Neural cell (in vitro differentiated cells): ENCODE measurements at regions not wholly inside any gene's neighbourhood (a gene's known extent, or its start where the extent isn't known, plus 50 kb on each side); places are given as distances from the start of the nearest gene placed in this dataset.

Experiments used
- H2AFZ ChIP-seq: fragments of 200-600, 300-800 bp; sonication (generic), shearing (Covaris generic); 2 replicates; pipeline ENCODE4 v1.6.0; 2014; ENCODE audit warnings: low read depth, mild to moderate bottlenecking, antibody characterized with exemption, low read length, moderate library complexity
- H3F3A ChIP-seq: fragments of 200-600 bp; shearing (Covaris generic); 2 replicates; pipeline ENCODE4 v1.6.1; 2016; ENCODE audit warnings: mild to moderate bottlenecking, moderate library complexity, mixed read lengths, antibody characterized with exemption, low read length; ENCODE audit not compliant: insufficient read depth, poor library complexity, severe bottlenecking
- H3K27ac ChIP-seq: fragments of 200-600, 300-800 bp; sonication (generic), shearing (Covaris generic); 2 replicates; pipeline ENCODE4 v1.5.1; 2014; ENCODE audit warnings: mild to moderate bottlenecking, low read length, moderate library complexity
- H3K27me3 ChIP-seq: fragments of 300-800, 200-600 bp; sonication (generic), shearing (Covaris generic); 2 replicates; pipeline ENCODE4 v1.6.0; 2014; ENCODE audit warnings: mild to moderate bottlenecking, low read depth, low read length, moderate library complexity; ENCODE audit not compliant: insufficient read depth
- H3K36me3 ChIP-seq: fragments of 300-800, 200-600 bp; sonication (generic), shearing (Covaris generic); 2 replicates; pipeline ENCODE4 v1.5.1; 2014; ENCODE audit warnings: mild to moderate bottlenecking, antibody characterized with exemption, low read length, moderate library complexity; ENCODE audit not compliant: insufficient read depth
- H3K4me2 ChIP-seq: fragments of 300-800, 200-600 bp; sonication (generic), shearing (Covaris generic); 2 replicates; pipeline ENCODE4 v1.6.0; 2014; ENCODE audit warnings: mild to moderate bottlenecking, low read length
- H3K4me3 ChIP-seq: fragments of 300-800, 200-600 bp; sonication (generic), shearing (Covaris generic); 2 replicates; pipeline ENCODE4 v1.5.1; 2014; ENCODE audit warnings: mild to moderate bottlenecking, low read length, moderate library complexity
- H3K79me2 ChIP-seq: fragments of 200-600 bp; shearing (Covaris generic); replicated peaks from 2 replicates; pipeline ENCODE4 v1.6.0; 2014; ENCODE audit warnings: mild to moderate bottlenecking, low read length, moderate library complexity; ENCODE audit not compliant: insufficient read depth
- H3K9ac ChIP-seq: fragments of 300-800, 200-600 bp; sonication (generic), shearing (Covaris generic); 2 replicates; pipeline ENCODE4 v1.6.1; 2016; ENCODE audit warnings: mild to moderate bottlenecking, low read length, mixed read lengths
- H3K9me2 ChIP-seq: fragments of 200-600 bp; shearing (Covaris generic); 2 replicates; pipeline ENCODE4 v1.6.1; 2016; ENCODE audit warnings: mild to moderate bottlenecking, low read length, mixed read lengths; ENCODE audit not compliant: insufficient read depth
- H3K9me3 ChIP-seq: fragments of 200-600, 300-800 bp; sonication (generic), shearing (Covaris generic); 2 replicates; pipeline ENCODE4 v1.6.1; 2016; ENCODE audit warnings: mild to moderate bottlenecking, mixed run types, low read length, moderate library complexity, mixed read lengths
- H4K20me1 ChIP-seq: fragments of 200-600 bp; shearing (Covaris generic); 2 replicates; pipeline ENCODE4 v1.6.1; 2016; ENCODE audit warnings: mild to moderate bottlenecking, mixed run types; ENCODE audit not compliant: insufficient read depth
- EP300 ChIP-seq: fragments of 450-650 bp; conservative IDR thresholded peaks from 2 replicates; pipeline ENCODE4 v1.6.1; 2014; ENCODE audit warnings: antibody characterized with exemption, mild to moderate bottlenecking, moderate library complexity; ENCODE audit not compliant: poor library complexity, severe bottlenecking
- EZH2 ChIP-seq: fragments of 200-600, 300-800 bp; shearing (Covaris generic), sonication (generic); IDR thresholded peaks from 2 replicates; pipeline ENCODE4 v1.6.1; 2014; ENCODE audit warnings: antibody characterized with exemption, low read length, borderline replicate concordance, mild to moderate bottlenecking; ENCODE audit not compliant: insufficient read depth, poor library complexity, severe bottlenecking
- MXI1 ChIP-seq: fragments of 450-650 bp; conservative IDR thresholded peaks from 2 replicates; pipeline ENCODE4 v1.6.1; 2014; ENCODE audit warnings: antibody characterized with exemption, mild to moderate bottlenecking; ENCODE audit not compliant: poor library complexity, severe bottlenecking
- POLR2AphosphoS5 ChIP-seq: IDR thresholded peaks from 2 replicates; pipeline ENCODE4 v1.6.1; 2012
- RAD21 ChIP-seq: fragments of 450-650 bp; conservative IDR thresholded peaks from 2 replicates; pipeline ENCODE4 v1.6.1; 2014; ENCODE audit warnings: antibody characterized with exemption, mild to moderate bottlenecking, moderate library complexity
- SMC3 ChIP-seq: fragments of 450-650 bp; conservative IDR thresholded peaks from 2 replicates; pipeline ENCODE4 v1.6.1; 2014; ENCODE audit warnings: antibody characterized with exemption, mild to moderate bottlenecking, moderate library complexity; ENCODE audit not compliant: poor library complexity
- TAF1 ChIP-seq: IDR thresholded peaks from 2 replicates; pipeline ENCODE4 v1.6.1; 2012; ENCODE audit warnings: low read depth
- TF ChIP-seq, protein P1 (sequence below): fragments of 450-650 bp; IDR thresholded peaks from 2 replicates; pipeline ENCODE4 v1.5.1; 2014; ENCODE audit warnings: antibody characterized with exemption, mild to moderate bottlenecking, moderate library complexity; ENCODE audit not compliant: poor library complexity, severe bottlenecking
- TF ChIP-seq, protein P2 (sequence below): IDR thresholded peaks from 2 replicates; pipeline ENCODE4 v1.6.1; 2012; ENCODE audit warnings: borderline replicate concordance

DNA sequence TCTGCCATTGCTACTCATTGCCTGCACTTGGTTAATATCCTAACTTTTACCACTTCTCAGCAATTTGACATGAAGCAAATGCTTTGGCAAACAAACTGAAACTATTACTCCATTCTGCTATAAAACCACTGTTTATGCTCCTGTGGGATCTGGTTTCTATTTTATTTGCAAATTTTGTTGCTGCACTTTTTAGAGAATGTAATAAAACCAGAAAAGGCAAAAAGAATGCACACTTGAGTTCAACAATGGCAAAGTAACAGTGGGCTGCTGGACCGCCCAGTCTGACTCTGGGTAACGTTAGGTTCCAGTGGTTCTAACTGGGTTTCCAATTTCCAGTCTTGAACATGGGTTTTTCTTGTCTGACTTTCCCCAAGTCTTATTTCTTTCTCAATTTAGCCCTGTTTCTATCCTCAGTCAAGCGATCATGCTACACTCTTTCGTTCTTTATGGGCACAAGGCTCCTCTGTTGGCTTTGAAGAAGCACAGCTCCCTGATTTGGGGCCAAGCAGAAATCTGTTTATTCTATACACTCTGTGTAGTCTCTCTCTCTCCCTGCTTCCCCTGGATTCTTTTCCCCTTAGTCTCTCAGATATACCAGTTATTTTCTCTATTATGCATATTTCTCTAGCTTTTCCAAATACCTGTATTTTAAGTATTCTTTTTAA is 129.2 kb upstream of the FAM3C start:
- Histone ChIP-seq H3K4me3 (no peak overlapping the region), H2AFZ (no peak overlapping the region), H3K9ac (no peak overlapping the region), H3F3A (no peaks in the 10 kb centered on the region), H3K9me3 (no peaks in the 10 kb centered on the region), H3K9me2 (no peaks in the 10 kb centered on the region), H3K27me3 (no peaks in the 10 kb centered on the region), H3K79me2 (no peaks in the 10 kb centered on the region), H3K4me2 (no peak overlapping the region), H4K20me1 (no peaks in the 10 kb centered on the region), H3K27ac (no peak overlapping the region), H3K36me3 (no peaks in the 10 kb centered on the region)
- TF ChIP-seq, protein P1, sequence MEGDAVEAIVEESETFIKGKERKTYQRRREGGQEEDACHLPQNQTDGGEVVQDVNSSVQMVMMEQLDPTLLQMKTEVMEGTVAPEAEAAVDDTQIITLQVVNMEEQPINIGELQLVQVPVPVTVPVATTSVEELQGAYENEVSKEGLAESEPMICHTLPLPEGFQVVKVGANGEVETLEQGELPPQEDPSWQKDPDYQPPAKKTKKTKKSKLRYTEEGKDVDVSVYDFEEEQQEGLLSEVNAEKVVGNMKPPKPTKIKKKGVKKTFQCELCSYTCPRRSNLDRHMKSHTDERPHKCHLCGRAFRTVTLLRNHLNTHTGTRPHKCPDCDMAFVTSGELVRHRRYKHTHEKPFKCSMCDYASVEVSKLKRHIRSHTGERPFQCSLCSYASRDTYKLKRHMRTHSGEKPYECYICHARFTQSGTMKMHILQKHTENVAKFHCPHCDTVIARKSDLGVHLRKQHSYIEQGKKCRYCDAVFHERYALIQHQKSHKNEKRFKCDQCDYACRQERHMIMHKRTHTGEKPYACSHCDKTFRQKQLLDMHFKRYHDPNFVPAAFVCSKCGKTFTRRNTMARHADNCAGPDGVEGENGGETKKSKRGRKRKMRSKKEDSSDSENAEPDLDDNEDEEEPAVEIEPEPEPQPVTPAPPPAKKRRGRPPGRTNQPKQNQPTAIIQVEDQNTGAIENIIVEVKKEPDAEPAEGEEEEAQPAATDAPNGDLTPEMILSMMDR, result no peak
- TF ChIP-seq TAF1, result no peak
- TF ChIP-seq, protein P2, sequence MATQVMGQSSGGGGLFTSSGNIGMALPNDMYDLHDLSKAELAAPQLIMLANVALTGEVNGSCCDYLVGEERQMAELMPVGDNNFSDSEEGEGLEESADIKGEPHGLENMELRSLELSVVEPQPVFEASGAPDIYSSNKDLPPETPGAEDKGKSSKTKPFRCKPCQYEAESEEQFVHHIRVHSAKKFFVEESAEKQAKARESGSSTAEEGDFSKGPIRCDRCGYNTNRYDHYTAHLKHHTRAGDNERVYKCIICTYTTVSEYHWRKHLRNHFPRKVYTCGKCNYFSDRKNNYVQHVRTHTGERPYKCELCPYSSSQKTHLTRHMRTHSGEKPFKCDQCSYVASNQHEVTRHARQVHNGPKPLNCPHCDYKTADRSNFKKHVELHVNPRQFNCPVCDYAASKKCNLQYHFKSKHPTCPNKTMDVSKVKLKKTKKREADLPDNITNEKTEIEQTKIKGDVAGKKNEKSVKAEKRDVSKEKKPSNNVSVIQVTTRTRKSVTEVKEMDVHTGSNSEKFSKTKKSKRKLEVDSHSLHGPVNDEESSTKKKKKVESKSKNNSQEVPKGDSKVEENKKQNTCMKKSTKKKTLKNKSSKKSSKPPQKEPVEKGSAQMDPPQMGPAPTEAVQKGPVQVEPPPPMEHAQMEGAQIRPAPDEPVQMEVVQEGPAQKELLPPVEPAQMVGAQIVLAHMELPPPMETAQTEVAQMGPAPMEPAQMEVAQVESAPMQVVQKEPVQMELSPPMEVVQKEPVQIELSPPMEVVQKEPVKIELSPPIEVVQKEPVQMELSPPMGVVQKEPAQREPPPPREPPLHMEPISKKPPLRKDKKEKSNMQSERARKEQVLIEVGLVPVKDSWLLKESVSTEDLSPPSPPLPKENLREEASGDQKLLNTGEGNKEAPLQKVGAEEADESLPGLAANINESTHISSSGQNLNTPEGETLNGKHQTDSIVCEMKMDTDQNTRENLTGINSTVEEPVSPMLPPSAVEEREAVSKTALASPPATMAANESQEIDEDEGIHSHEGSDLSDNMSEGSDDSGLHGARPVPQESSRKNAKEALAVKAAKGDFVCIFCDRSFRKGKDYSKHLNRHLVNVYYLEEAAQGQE, result no peak

DNA sequence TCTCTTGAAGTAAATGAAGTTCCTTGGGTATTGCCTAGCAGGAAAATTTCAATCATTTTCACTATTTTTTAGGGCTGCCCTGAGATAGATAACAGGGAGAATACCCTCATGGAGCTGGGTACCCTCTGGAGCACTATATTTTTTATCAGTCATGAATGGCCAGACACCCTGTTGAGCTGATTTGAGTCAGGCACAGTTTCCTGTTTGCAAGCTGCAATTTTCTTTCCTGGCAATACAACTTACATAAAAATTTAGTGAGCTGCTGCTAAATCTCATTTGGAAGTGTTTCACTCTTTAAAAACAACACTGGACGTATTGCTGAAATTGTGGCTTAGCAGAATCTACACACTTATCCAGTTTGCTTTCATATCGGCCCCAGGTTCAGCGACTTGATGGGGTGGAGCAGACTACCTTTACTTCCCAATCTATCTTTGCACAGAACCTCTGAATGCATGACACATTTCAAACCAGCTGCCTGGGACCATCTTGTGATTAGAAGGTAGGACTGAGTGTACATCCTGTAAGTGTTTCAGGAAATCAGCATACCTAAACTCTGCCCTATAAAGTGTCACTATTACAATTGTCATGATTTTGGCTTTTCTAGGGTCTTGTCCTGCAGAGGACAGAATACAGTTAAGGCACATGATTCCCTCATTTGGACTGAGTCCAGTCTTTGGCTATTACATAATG is 125.7 kb upstream of the FAM3C start:
- no peaks in the 10 kb centered on the region for H3K9me3 ChIP-seq
- no peaks in the 10 kb centered on the region for H4K20me1 ChIP-seq
- no peak overlapping the region for H3K4me3 ChIP-seq
- no peak overlapping the region for H3K27ac ChIP-seq
- H3K79me2 ChIP-seq, result no peaks in the 10 kb centered on the region
- no peaks in the 10 kb centered on the region for H3F3A ChIP-seq
- no peak overlapping the region for H3K9ac ChIP-seq
- H3K36me3 ChIP-seq, result no peaks in the 10 kb centered on the region
- H2AFZ ChIP-seq, result no peak overlapping the region
- H3K9me2 ChIP-seq, result no peaks in the 10 kb centered on the region
- no peaks in the 10 kb centered on the region for H3K27me3 ChIP-seq
- TF ChIP-seq, protein P2, result no peak
- no peak for TF ChIP-seq SMC3
- TF ChIP-seq TAF1, result no peak
- TF ChIP-seq RAD21, result no peak
- no peak for TF ChIP-seq MXI1
- TF ChIP-seq EZH2, result no peak
- TF ChIP-seq, protein P1, result no peak
- TF ChIP-seq POLR2AphosphoS5, result no peak
- no peak for TF ChIP-seq EP300
- no peak overlapping the region for H3K4me2 ChIP-seq
